ENCODE measurements at regions not wholly inside any gene's neighbourhood (a gene's known extent, or its start where the extent isn't known, plus 50 kb on each side); places are given as distances from the start of the nearest gene placed in this dataset.

DNA sequence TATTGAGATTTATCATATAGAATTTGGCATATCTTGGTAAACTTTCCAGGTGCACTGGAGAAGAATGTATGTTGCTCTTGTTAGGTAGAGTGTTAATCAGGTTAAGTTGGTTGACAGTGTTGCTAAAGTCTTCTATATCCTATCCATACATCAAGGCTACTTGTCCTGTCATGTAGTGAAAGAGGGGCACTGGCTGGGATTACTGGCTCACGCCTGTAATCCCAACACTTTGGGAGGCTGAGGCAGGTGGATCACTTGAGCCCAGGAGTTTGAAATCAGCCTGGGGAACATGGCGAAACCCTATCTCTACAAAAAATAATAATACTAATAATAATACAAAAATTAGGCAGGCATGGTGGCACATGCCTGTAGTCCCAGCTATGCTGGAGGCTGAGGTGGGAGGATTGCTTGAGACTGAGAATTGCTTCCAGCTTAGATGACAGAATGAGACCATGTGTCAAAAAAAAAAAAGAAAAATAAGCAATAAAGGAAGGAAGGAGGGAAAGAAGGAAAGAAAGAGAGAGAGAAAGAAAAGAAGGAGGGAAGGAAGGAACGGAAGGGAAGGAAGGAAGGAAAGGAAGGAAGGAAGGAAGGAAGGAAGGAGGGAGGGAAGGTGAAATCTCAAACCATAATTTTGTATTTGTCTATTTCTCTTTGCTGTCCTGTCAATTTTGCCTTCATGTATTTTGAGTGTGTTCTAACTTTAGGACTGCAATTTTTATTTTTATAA is 57.4 kb upstream of the IQSEC1 start:
- no peaks in the 10 kb centered on the region for H3K36me3 Mint-ChIP-seq (ENCODE audit: low read depth)
- H3K27me3 Mint-ChIP-seq = peaks cover 20% of the 10 kb centered on the region
- no peaks in the 10 kb centered on the region for H3K9me3 Mint-ChIP-seq
- no peaks in the 10 kb centered on the region for H3K4me1 Mint-ChIP-seq (ENCODE audit: low read depth)
- H3K27ac Mint-ChIP-seq = no peak overlapping the region
- intact Hi-C loops (cut with micrococcal nuclease) = no loop called here
- no peak overlapping the region for H3K4me3 Mint-ChIP-seq

DNA sequence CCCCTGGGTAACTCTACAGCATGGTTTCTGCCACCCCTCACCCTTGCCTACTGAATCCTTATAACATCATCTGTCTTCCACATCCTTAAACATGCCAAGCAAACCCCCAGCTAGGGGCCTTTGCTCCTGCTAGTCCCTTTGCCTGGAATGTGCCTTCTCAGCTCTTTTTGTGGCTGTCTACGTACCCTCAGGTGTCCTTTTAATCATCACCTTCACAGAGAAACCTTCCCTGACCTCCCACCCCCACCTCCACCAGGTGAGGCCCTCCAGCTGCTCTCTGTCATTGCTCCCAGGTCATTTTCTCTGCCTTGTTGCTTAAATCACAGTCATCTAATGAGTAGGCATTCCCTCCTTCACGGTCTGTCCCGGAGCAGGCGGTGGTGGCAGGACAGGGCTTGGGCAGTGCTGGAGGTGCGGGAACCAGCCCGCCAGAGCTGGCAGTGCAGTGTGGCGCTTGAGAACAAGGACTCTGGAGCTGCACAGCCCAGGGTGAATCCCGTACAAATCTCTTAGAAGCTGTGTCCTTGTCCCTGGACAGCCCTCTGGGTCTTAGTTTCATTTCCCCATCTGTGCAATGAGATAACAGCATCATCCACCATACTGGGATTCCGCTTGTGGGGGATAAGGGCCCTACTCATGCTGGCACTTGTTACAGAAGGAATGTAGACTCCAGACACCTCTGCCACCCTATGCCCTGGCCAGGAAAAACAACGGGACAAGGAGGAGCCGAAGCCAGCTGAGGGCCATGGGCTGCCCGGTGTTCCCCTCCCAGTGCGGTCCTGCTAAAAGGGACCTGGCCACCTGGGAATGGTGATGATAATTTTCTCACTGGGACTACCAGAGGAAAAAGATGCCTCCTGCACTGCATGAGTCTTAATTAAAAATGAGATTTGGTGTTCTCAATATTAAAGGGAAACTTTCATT is 52.1 kb upstream of the IQSEC1 start:
- H3K4me1 Mint-ChIP-seq (ENCODE audit: low read depth) = no peaks in the 10 kb centered on the region
- H3K36me3 Mint-ChIP-seq (ENCODE audit: low read depth) = no peaks in the 10 kb centered on the region
- H3K4me3 Mint-ChIP-seq = no peak overlapping the region
- intact Hi-C loops (cut with micrococcal nuclease) = no loop called here
- H3K9me3 Mint-ChIP-seq = no peaks in the 10 kb centered on the region
- H3K27ac Mint-ChIP-seq = no peak overlapping the region
- peaks cover 8% of the 10 kb centered on the region for H3K27me3 Mint-ChIP-seq

GRCh38 chr3:13124631-13125030 is 51.4 kb upstream of the IQSEC1 start:
- no peaks in the 10 kb centered on the region for H3K9me3 Mint-ChIP-seq
- H3K4me1 Mint-ChIP-seq (ENCODE audit: low read depth) = no peaks in the 10 kb centered on the region
- H3K27me3 Mint-ChIP-seq = peaks cover 8% of the 10 kb centered on the region
- no peaks in the 10 kb centered on the region for H3K36me3 Mint-ChIP-seq (ENCODE audit: low read depth)
- intact Hi-C loops (cut with micrococcal nuclease) = no loop called here
- no peak overlapping the region for H3K27ac Mint-ChIP-seq
- H3K4me3 Mint-ChIP-seq = no peak overlapping the region

DNA sequence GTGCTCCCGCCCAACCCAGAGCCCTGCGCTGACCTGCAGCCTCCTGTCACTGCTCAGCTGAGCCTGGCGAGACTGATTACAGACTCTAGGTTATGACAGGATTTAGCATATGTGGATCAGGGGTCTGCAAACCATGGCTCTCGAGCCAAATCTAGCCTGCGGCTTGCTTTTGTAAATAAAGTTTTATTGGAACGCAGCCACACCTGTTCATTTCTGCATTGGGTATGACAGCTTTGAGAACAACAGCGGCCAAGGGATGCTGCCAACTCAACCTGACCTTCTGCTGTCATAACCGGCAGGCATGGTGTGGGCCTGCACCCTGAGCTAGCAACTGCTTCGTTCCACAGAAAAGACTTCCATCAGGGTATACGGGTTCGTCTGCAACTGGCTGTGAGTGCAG is 50.5 kb upstream of the IQSEC1 start:
- intact Hi-C loops (cut with micrococcal nuclease) = no loop called here
- Mint-ChIP-seq H3K36me3 (ENCODE audit: low read depth) (no peaks in the 10 kb centered on the region), H3K9me3 (no peaks in the 10 kb centered on the region), H3K27me3 (peaks cover 8% of the 10 kb centered on the region), H3K4me1 (ENCODE audit: low read depth) (no peaks in the 10 kb centered on the region), H3K4me3 (no peak overlapping the region), H3K27ac (no peak overlapping the region)

- no peak overlapping the region for H3K4me3 Mint-ChIP-seq
- H3K9me3 Mint-ChIP-seq = no peaks in the 10 kb centered on the region
- intact Hi-C loops (cut with micrococcal nuclease) = no loop called here
- H3K27me3 Mint-ChIP-seq = peaks cover 9% of the 10 kb centered on the region
- no peak overlapping the region for H3K27ac Mint-ChIP-seq
- no peaks in the 10 kb centered on the region for H3K4me1 Mint-ChIP-seq (ENCODE audit: low read depth)
- no peaks in the 10 kb centered on the region for H3K36me3 Mint-ChIP-seq (ENCODE audit: low read depth)
These were observed 49.9 kb upstream of the IQSEC1 start for GRCh38 chr3:13123013-13123654.
